HEK293 (cell line): ENCODE measurements at regions not wholly inside any gene's neighbourhood (a gene's known extent, or its start where the extent isn't known, plus 50 kb on each side); places are given as distances from the start of the nearest gene placed in this dataset.

Experiments used
- CTCF ChIP-seq: fragments of 450-650 bp; formaldehyde crosslinking; IDR thresholded peaks from 2 replicates; pipeline ENCODE4 v1.5.1; 2016; ENCODE audit warnings: missing biosample characterization, missing genetic modification characterization
- KLF9 ChIP-seq: fragments of 450-650 bp; formaldehyde crosslinking; IDR thresholded peaks from 2 replicates; pipeline ENCODE4 v1.5.1; 2016; ENCODE audit warnings: missing biosample characterization, missing genetic modification characterization, low read depth
- YY1 ChIP-seq: fragments of 450-650 bp; formaldehyde crosslinking; IDR thresholded peaks from 2 replicates; pipeline ENCODE4 v1.5.1; 2018; ENCODE audit warnings: missing biosample characterization, missing genetic modification characterization
- ZBTB1 ChIP-seq: fragments of 450-650 bp; formaldehyde crosslinking; IDR thresholded peaks from 2 replicates; pipeline ENCODE4 v1.5.1; 2016; ENCODE audit warnings: missing biosample characterization, missing genetic modification characterization
- ZNF449 ChIP-seq: fragments of 450-650 bp; formaldehyde crosslinking; IDR thresholded peaks from 2 replicates; pipeline ENCODE4 v1.5.1; 2017; ENCODE audit warnings: missing biosample characterization, mild to moderate bottlenecking, missing genetic modification characterization, moderate library complexity
- ZNF549 ChIP-seq: fragments of 450-650 bp; IDR thresholded peaks from 2 replicates; pipeline ENCODE4 v1.5.1; 2018; ENCODE audit warnings: missing biosample characterization, missing genetic modification characterization, mild to moderate bottlenecking, inconsistent platforms, moderate library complexity

GRCh38 chr2:89767572-89768435 is 1076.3 kb downstream of the RPIA start:
- TF ChIP-seq ZNF549 (tag by site-specific recombination) (no peak), CTCF (tag by site-specific recombination) (no peak), YY1 (tag by site-specific recombination) (no peak), ZBTB1 (tag by site-specific recombination) (no peak), KLF9 (tag by site-specific recombination) (no peak), ZNF449 (tag by site-specific recombination) (no peak)
